ENCODE measurements at regions not wholly inside any gene's neighbourhood (a gene's known extent, or its start where the extent isn't known, plus 50 kb on each side); places are given as distances from the start of the nearest gene placed in this dataset.

GRCh38 chr9:24932785-24933184 is 387.1 kb upstream of the IZUMO3 start:
- no peaks in the 10 kb centered on the region for H3K27me3 ChIP-seq (ENCODE audit: control insufficient read depth, extremely low read depth, insufficient read depth, low read length)
- H3K4me1 ChIP-seq (ENCODE audit: control insufficient read depth, extremely low read depth, insufficient read depth, low read length) = no peaks in the 10 kb centered on the region
- no peaks in the 10 kb centered on the region for H3K9me1 ChIP-seq (ENCODE audit: control insufficient read depth, extremely low read depth, insufficient read depth, low read length)
- H3K4me3 ChIP-seq (ENCODE audit: control insufficient read depth in 2 of 3, extremely low read depth in 1 of 3, insufficient read depth in 2 of 3, low read depth in 1 of 3, low read length in 3 of 3) = no peak overlapping the region
- TF ChIP-seq CTCF (optimal IDR thresholded peaks at IDR 0.05 in 1 of 3, IDR thresholded peaks at IDR 0.05 in 1 of 3, conservative IDR thresholded peaks at IDR 0.05 in 1 of 3; ENCODE audit: extremely low read depth in 1 of 3, insufficient read depth in 2 of 3, low read length in 3 of 3) (no peak), EZH2 (IDR thresholded peaks at IDR 0.05; ENCODE audit: low read length) (no peak)
- H3K9me3 ChIP-seq (ENCODE audit: control insufficient read depth, low read depth, low read length) = no peaks in the 10 kb centered on the region
- no peak for DNase-seq (ENCODE audit: low read depth, low spot score)
- H3K4me2 ChIP-seq (ENCODE audit: control insufficient read depth, extremely low read depth, insufficient read depth, low read depth, low read length) = no peak overlapping the region
- H3K27ac ChIP-seq (ENCODE audit: control insufficient read depth, insufficient read depth, low read length) = no peak overlapping the region
- no peak overlapping the region for H3K9ac ChIP-seq (ENCODE audit: control insufficient read depth, extremely low read depth, insufficient read depth, low read length)
- H3K36me3 ChIP-seq (ENCODE audit: control insufficient read depth in 2 of 2, extremely low read depth in 1 of 2, insufficient read depth in 2 of 2, low read length in 2 of 2) = no peaks in the 10 kb centered on the region
- H2AFZ ChIP-seq (ENCODE audit: control insufficient read depth, low read length) = no peak overlapping the region
- dilution Hi-C loops (cut with MboI; ENCODE audit: extremely low pct_ligation_motif_present, low sequenced_read_pairs) = no loop called here
- FAIRE-seq = no peak
- no peaks in the 10 kb centered on the region for H3K79me2 ChIP-seq (ENCODE audit: control insufficient read depth, insufficient read depth, low read length)
- H4K20me1 ChIP-seq (ENCODE audit: control insufficient read depth, extremely low read depth, insufficient read depth, low read length) = no peaks in the 10 kb centered on the region

- Histone ChIP-seq H2AFZ (ENCODE audit: control insufficient read depth, low read length) (no peak overlapping the region), H4K20me1 (ENCODE audit: control insufficient read depth, extremely low read depth, insufficient read depth, low read length) (no peaks in the 10 kb centered on the region), H3K27me3 (ENCODE audit: control insufficient read depth, extremely low read depth, insufficient read depth, low read length) (no peaks in the 10 kb centered on the region), H3K4me2 (ENCODE audit: control insufficient read depth, extremely low read depth, insufficient read depth, low read depth, low read length) (no peak overlapping the region), H3K79me2 (ENCODE audit: control insufficient read depth, insufficient read depth, low read length) (no peaks in the 10 kb centered on the region), H3K27ac (ENCODE audit: control insufficient read depth, insufficient read depth, low read length) (no peak overlapping the region), H3K4me1 (ENCODE audit: control insufficient read depth, extremely low read depth, insufficient read depth, low read length) (no peaks in the 10 kb centered on the region), H3K4me3 (ENCODE audit: control insufficient read depth in 2 of 3, extremely low read depth in 1 of 3, insufficient read depth in 2 of 3, low read depth in 1 of 3, low read length in 3 of 3) (no peak overlapping the region), H3K9ac (ENCODE audit: control insufficient read depth, extremely low read depth, insufficient read depth, low read length) (no peak overlapping the region), H3K9me3 (ENCODE audit: control insufficient read depth, low read depth, low read length) (no peaks in the 10 kb centered on the region), H3K36me3 (ENCODE audit: control insufficient read depth in 2 of 2, extremely low read depth in 1 of 2, insufficient read depth in 2 of 2, low read length in 2 of 2) (no peaks in the 10 kb centered on the region), H3K9me1 (ENCODE audit: control insufficient read depth, extremely low read depth, insufficient read depth, low read length) (no peaks in the 10 kb centered on the region)
- TF ChIP-seq EZH2 (IDR thresholded peaks at IDR 0.05; ENCODE audit: low read length) (no peak), CTCF (optimal IDR thresholded peaks at IDR 0.05 in 1 of 3, IDR thresholded peaks at IDR 0.05 in 1 of 3, conservative IDR thresholded peaks at IDR 0.05 in 1 of 3; ENCODE audit: extremely low read depth in 1 of 3, insufficient read depth in 2 of 3, low read length in 3 of 3) (no peak)
- FAIRE-seq (no peak), DNase-seq (ENCODE audit: low read depth, low spot score) (no peak)
- dilution Hi-C loops (cut with MboI; ENCODE audit: extremely low pct_ligation_motif_present, low sequenced_read_pairs) = no loop called here
Measured at GRCh38 chr9:24931894-24932293, 386.2 kb upstream of the IZUMO3 start.
